ENCODE measurements at regions not wholly inside any gene's neighbourhood (a gene's known extent, or its start where the extent isn't known, plus 50 kb on each side); places are given as distances from the start of the nearest gene placed in this dataset.
A peak's percentile ranks its signal among the peaks of the same experiment; 100 is the strongest.

- Histone ChIP-seq H3K9me3 (ENCODE audit: low read depth) (no peaks in the 10 kb centered on the region), H3K27me3 (no peaks in the 10 kb centered on the region), H3K4me3 (no peak overlapping the region), H3K36me3 (no peaks in the 10 kb centered on the region), H3K4me1 (ENCODE audit: low read depth) (peaks cover 10% of the 10 kb centered on the region), H3K27ac (no peak overlapping the region)
- no peak for TF ChIP-seq CTCF (IDR thresholded peaks at IDR 0.05; ENCODE audit: low read depth, low read length)
- no peak for DNase-seq (ENCODE audit: low read depth in 1 of 2, low spot score in 1 of 2)
Measured at GRCh38 chr11:122234780-122235179, 118.8 kb upstream of the BLID start.

DNA sequence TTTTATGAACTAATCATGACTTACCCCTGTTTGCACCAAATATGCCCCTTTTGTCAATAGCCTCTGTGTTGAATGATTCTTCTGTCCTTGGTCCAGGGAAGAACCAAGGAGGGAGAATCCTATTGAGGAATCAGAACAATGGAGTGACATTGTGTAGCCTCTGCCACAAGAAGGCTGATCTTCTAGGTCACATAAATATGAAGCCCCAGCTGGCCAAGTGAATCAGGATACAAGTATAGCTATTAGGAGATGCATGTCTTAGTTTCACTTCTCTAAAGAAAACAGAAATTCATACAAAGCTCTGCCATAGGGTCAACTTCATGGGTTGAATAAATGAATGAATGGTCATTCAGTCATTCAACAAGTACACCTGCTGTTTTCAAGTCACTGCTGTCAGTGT lies 118.2 kb upstream of the BLID start:
- H3K36me3 ChIP-seq: no peaks in the 10 kb centered on the region
- no peak for TF ChIP-seq CTCF (IDR thresholded peaks at IDR 0.05; ENCODE audit: low read depth, low read length)
- H3K4me1 ChIP-seq (ENCODE audit: low read depth): peaks cover 10% of the 10 kb centered on the region
- DNase-seq (ENCODE audit: low read depth in 1 of 2, low spot score in 1 of 2): no peak
- H3K9me3 ChIP-seq (ENCODE audit: low read depth): no peaks in the 10 kb centered on the region
- no peak overlapping the region for H3K27ac ChIP-seq
- no peak overlapping the region for H3K4me3 ChIP-seq
- no peaks in the 10 kb centered on the region for H3K27me3 ChIP-seq

- Histone ChIP-seq H3K4me3 (no peak overlapping the region), H3K4me1 (ENCODE audit: low read depth) (peaks cover 10% of the 10 kb centered on the region), H3K36me3 (no peaks in the 10 kb centered on the region), H3K9me3 (ENCODE audit: low read depth) (no peaks in the 10 kb centered on the region), H3K27ac (no peak overlapping the region), H3K27me3 (no peaks in the 10 kb centered on the region)
- TF ChIP-seq CTCF (IDR thresholded peaks at IDR 0.05; ENCODE audit: low read depth, low read length): no peak
- DNase-seq (ENCODE audit: low read depth in 1 of 2, low spot score in 1 of 2): no peak
Measured at GRCh38 chr11:122232985-122233384, 117.0 kb upstream of the BLID start.

DNA sequence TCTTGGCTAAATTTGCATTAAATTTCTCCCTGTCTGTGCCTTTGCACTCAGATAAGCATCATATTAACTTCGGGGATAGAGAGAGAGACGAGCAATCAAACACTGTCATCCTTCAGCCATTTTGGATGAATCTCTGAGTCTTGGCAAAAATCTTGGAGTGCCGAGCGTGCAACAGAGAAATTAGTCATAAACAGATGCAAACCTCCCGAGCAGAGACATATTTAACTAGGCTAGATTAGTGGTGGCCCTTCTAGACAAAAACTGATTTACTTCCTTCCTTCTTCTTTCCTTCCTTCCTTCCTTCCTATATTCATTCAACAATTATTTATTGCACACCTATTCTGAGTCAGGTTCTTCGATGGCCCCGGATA lies 114.4 kb upstream of the BLID start:
- no peaks in the 10 kb centered on the region for H3K9me3 ChIP-seq (ENCODE audit: low read depth)
- H3K4me3 ChIP-seq: no peak overlapping the region
- H3K27me3 ChIP-seq: no peaks in the 10 kb centered on the region
- peaks cover 4% of the 10 kb centered on the region for H3K4me1 ChIP-seq (ENCODE audit: low read depth)
- H3K27ac ChIP-seq: no peak overlapping the region
- H3K36me3 ChIP-seq: no peaks in the 10 kb centered on the region
- no peak for TF ChIP-seq CTCF (IDR thresholded peaks at IDR 0.05; ENCODE audit: low read depth, low read length)
- no peak for DNase-seq (ENCODE audit: low read depth in 1 of 2, low spot score in 1 of 2)

DNA sequence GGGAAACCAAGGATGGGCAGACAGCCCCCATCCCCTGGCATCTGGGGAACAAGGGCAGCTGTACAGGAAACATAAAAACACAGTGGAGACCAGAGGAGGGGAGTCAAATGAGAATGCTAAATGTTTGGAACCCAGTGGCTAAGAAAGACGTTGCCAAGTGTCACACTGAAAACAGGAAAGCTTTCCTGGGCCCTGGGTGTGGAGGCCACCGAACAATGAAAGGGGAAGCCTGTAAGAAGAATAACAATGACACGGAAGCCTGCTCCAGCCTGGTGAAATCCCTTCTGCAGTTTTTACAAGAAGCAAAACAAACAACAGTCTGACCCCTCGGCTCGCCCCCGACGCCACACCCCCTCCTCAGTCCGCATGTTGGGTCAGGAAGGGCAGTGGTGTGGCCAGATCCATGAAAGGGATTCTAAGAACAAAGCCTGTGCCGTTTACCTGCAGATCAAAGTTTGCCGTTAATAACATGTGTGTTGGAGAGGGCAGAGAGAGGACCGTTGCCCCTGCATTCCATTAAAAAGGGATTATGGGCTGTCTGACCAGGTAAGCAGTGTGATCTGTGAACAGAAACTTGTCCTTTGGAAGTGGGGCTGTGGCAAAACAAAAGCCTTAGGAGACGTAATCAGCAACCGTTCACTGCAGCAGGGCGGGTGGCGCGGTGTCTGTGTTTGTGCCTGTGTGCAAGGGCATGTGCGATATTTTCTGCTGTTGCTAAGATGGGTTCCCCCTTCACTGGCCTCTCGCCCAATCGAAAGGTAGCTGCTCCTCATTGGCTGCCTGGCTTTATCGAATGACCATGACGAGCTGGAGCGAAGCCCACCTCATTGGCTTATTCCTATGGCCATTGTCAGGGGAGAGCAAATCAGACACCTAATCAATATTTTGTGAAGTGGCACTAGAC lies 113.7 kb upstream of the BLID start:
- TF ChIP-seq CTCF (IDR thresholded peaks at IDR 0.05; ENCODE audit: low read depth, low read length): no peak
- no peaks in the 10 kb centered on the region for H3K36me3 ChIP-seq
- H3K27ac ChIP-seq: peak overlapping the region; percentile 31
- H3K27me3 ChIP-seq: no peaks in the 10 kb centered on the region
- no peaks in the 10 kb centered on the region for H3K9me3 ChIP-seq (ENCODE audit: low read depth)
- no peaks in the 10 kb centered on the region for H3K4me1 ChIP-seq (ENCODE audit: low read depth)
- DNase-seq (ENCODE audit: low read depth in 1 of 2, low spot score in 1 of 2): no peak
- H3K4me3 ChIP-seq: no peak overlapping the region

Measured in cardiac muscle cell (in vitro differentiated cells and primary cell).